GM19324 (cell line): ENCODE measurements at regions not wholly inside any gene's neighbourhood (a gene's known extent, or its start where the extent isn't known, plus 50 kb on each side); places are given as distances from the start of the nearest gene placed in this dataset.

Experiments used
- ATAC-seq: cut with Tn5 transposase; IDR thresholded peaks from one replicate; pipeline ENCODE4 v1.9.1; 2021; ENCODE audit warnings: mild to moderate bottlenecking, moderate library complexity; ENCODE audit not compliant: unreplicated experiment, low FRiP score

- no peak for ATAC-seq
Measured at GRCh38 chr4:185892165-185892564, 80.2 kb upstream of the SORBS2 start.

GRCh38 chr4:185893500-185893899, 81.5 kb upstream of the SORBS2 start:
- ATAC-seq = no peak

- no peak for ATAC-seq
Measured at GRCh38 chr4:185894481-185894880, 82.5 kb upstream of the SORBS2 start.

GRCh38 chr4:185895351-185895750, 83.4 kb upstream of the SORBS2 start:
- ATAC-seq = no peak

- no peak for ATAC-seq
Measured at GRCh38 chr4:185895866-185896265, 83.9 kb upstream of the SORBS2 start.

- ATAC-seq = no peak
Measured at GRCh38 chr4:185896817-185897488, 85.0 kb upstream of the SORBS2 start.

GRCh38 chr4:185898413-185898812, 86.4 kb upstream of the SORBS2 start:
- ATAC-seq = no peak

- ATAC-seq = no peak
Measured at GRCh38 chr4:185899833-185900232, 87.8 kb upstream of the SORBS2 start.

GRCh38 chr4:185902654-185903053, 90.7 kb upstream of the SORBS2 start:
- ATAC-seq = no peak

GRCh38 chr4:185903205-185903604, 91.2 kb upstream of the SORBS2 start:
- no peak for ATAC-seq

- ATAC-seq = no peak
Measured at GRCh38 chr4:185904381-185904780, 92.4 kb upstream of the SORBS2 start.

GRCh38 chr4:185909972-185910371, 98.0 kb upstream of the SORBS2 start:
- no peak for ATAC-seq

- ATAC-seq = no peak
Measured at GRCh38 chr4:185911556-185912064, 99.6 kb upstream of the SORBS2 start.

- ATAC-seq = no peak
Measured at GRCh38 chr4:185912779-185913178, 100.8 kb upstream of the SORBS2 start.

- no peak for ATAC-seq
Measured at GRCh38 chr4:185914583-185915199, 102.7 kb upstream of the SORBS2 start.

GRCh38 chr4:185915271-185915670, 103.3 kb upstream of the SORBS2 start:
- no peak for ATAC-seq

GRCh38 chr4:185915817-185916216, 103.8 kb upstream of the SORBS2 start:
- ATAC-seq = no peak

- no peak for ATAC-seq
Measured at GRCh38 chr4:185916231-185916630, 104.2 kb upstream of the SORBS2 start.

GRCh38 chr4:185916683-185917082, 104.7 kb upstream of the SORBS2 start:
- no peak for ATAC-seq

- no peak for ATAC-seq
Measured at GRCh38 chr4:185919107-185919506, 107.1 kb upstream of the SORBS2 start.

GRCh38 chr4:185920171-185920570, 108.2 kb upstream of the SORBS2 start:
- no peak for ATAC-seq

GRCh38 chr4:185920691-185921260, 108.8 kb upstream of the SORBS2 start:
- no peak for ATAC-seq
